ENCODE measurements at regions not wholly inside any gene's neighbourhood (a gene's known extent, or its start where the extent isn't known, plus 50 kb on each side); places are given as distances from the start of the nearest gene placed in this dataset.

GRCh38 chr5:68734781-68735180 is 359.0 kb upstream of the SLC30A5 start:
- Histone ChIP-seq H3K27ac (ENCODE audit: low read depth in 2 of 2, low read length in 1 of 2) (no peak overlapping the region), H3K4me2 (no peak overlapping the region), H4K20me1 (ENCODE audit: insufficient read depth) (no peaks in the 10 kb centered on the region), H3K9ac (no peak overlapping the region), H2AFZ (ENCODE audit: low read depth) (no peak overlapping the region), H3K4me3 (ENCODE audit: low read depth in 2 of 2, low read length in 1 of 2) (no peak overlapping the region), H3K9me3 (no peaks in the 10 kb centered on the region), H3K36me3 (replicated peaks in 1 of 2; ENCODE audit: control insufficient read depth in 1 of 2, insufficient read depth in 2 of 2, low read length in 1 of 2) (no peaks in the 10 kb centered on the region), H3K4me1 (ENCODE audit: control insufficient read depth in 1 of 2, insufficient read depth in 2 of 2, low read depth in 1 of 2, low read length in 1 of 2) (peaks cover 14 to 23% of the 10 kb centered on the region in 2 experiments; a peak in 3 of 4 replicates), H3F3A (replicated peaks; ENCODE audit: insufficient read depth) (no peaks in the 10 kb centered on the region), H3K79me2 (ENCODE audit: insufficient read depth) (no peaks in the 10 kb centered on the region), H3K9me2 (no peaks in the 10 kb centered on the region), H3K27me3 (ENCODE audit: insufficient read depth) (no peaks in the 10 kb centered on the region)
- POLR2A ChIA-PET: no interaction called here
- DNase-seq: no peak
- 72% methylated on average over 4 of the region's 4 CpGs for WGBS (ENCODE audit: low lambda C conversion rate)
- CTCF ChIA-PET: interaction anchor here (1.7 kb wide), 1 partner anchor 11 kb away, joined by 4 read pairs; no protein-coding TSS in a partner anchor
- TF ChIP-seq, protein P1, sequence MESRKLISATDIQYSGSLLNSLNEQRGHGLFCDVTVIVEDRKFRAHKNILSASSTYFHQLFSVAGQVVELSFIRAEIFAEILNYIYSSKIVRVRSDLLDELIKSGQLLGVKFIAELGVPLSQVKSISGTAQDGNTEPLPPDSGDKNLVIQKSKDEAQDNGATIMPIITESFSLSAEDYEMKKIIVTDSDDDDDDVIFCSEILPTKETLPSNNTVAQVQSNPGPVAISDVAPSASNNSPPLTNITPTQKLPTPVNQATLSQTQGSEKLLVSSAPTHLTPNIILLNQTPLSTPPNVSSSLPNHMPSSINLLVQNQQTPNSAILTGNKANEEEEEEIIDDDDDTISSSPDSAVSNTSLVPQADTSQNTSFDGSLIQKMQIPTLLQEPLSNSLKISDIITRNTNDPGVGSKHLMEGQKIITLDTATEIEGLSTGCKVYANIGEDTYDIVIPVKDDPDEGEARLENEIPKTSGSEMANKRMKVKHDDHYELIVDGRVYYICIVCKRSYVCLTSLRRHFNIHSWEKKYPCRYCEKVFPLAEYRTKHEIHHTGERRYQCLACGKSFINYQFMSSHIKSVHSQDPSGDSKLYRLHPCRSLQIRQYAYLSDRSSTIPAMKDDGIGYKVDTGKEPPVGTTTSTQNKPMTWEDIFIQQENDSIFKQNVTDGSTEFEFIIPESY (IDR thresholded peaks at IDR 0.05; ENCODE audit: borderline replicate concordance, low read depth): no peak
- TF ChIP-seq FOSL2 (IDR thresholded peaks at IDR 0.05; ENCODE audit: borderline replicate concordance, low read depth) (no peak), FOXM1 (IDR thresholded peaks at IDR 0.05; ENCODE audit: low read depth) (no peak), GATA2 (CRISPR knock-in tag; IDR thresholded peaks at IDR 0.05) (no peak), EZH2phosphoT487 (IDR thresholded peaks at IDR 0.05; ENCODE audit: borderline replicate concordance, low read depth) (no peak), USF2 (IDR thresholded peaks at IDR 0.05; ENCODE audit: borderline replicate concordance, low read depth, low read length) (no peak), IRF3 (IDR thresholded peaks at IDR 0.05; ENCODE audit: low read depth, low read length) (no peak), TAF1 (IDR thresholded peaks at IDR 0.05; ENCODE audit: borderline replicate concordance, low read depth, low read length) (no peak), GABPA (IDR thresholded peaks at IDR 0.05; ENCODE audit: low read depth) (no peak)
- TF ChIP-seq, protein P2, sequence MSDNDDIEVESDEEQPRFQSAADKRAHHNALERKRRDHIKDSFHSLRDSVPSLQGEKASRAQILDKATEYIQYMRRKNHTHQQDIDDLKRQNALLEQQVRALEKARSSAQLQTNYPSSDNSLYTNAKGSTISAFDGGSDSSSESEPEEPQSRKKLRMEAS (IDR thresholded peaks at IDR 0.05; ENCODE audit: low read depth): no peak

DNA sequence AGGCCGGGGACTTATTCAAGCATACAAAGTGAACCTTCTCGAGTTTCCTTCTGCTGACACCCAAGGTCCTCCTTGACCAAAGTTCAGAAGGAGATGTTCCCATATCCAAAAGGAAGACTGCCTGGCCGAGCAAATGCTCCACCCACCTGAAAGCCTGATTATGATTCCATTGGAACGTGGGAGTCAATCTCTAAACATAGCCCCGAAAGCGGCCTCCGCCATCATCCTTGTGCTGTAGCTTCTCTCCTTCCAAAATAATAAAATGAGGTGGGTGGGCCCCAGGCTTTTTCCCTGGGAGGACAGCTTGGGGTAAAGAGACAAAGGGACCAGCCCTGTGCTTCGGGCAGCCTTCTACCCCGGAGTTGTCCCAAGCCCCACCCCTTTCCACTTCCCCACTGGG is 355.6 kb upstream of the SLC30A5 start:
- ChIA-PET CTCF (no interaction called here), POLR2A (no interaction called here)
- H2AFZ ChIP-seq (ENCODE audit: low read depth): no peak overlapping the region
- TF ChIP-seq FOSL2 (IDR thresholded peaks at IDR 0.05; ENCODE audit: borderline replicate concordance, low read depth): no peak
- TF ChIP-seq YY1 (IDR thresholded peaks at IDR 0.05; ENCODE audit: low read depth): no peak
- TF ChIP-seq TAF1 (IDR thresholded peaks at IDR 0.05; ENCODE audit: borderline replicate concordance, low read depth, low read length): no peak
- TF ChIP-seq, protein P2 (IDR thresholded peaks at IDR 0.05; ENCODE audit: low read depth): no peak
- no peak for TF ChIP-seq RFX5 (IDR thresholded peaks at IDR 0.05; ENCODE audit: low read length)
- TF ChIP-seq USF2 (IDR thresholded peaks at IDR 0.05; ENCODE audit: borderline replicate concordance, low read depth, low read length): no peak
- TF ChIP-seq RXRA (IDR thresholded peaks at IDR 0.05; ENCODE audit: borderline replicate concordance, low read depth): no peak
- TF ChIP-seq ELF1 (IDR thresholded peaks at IDR 0.05): no peak
- TF ChIP-seq, protein P3, sequence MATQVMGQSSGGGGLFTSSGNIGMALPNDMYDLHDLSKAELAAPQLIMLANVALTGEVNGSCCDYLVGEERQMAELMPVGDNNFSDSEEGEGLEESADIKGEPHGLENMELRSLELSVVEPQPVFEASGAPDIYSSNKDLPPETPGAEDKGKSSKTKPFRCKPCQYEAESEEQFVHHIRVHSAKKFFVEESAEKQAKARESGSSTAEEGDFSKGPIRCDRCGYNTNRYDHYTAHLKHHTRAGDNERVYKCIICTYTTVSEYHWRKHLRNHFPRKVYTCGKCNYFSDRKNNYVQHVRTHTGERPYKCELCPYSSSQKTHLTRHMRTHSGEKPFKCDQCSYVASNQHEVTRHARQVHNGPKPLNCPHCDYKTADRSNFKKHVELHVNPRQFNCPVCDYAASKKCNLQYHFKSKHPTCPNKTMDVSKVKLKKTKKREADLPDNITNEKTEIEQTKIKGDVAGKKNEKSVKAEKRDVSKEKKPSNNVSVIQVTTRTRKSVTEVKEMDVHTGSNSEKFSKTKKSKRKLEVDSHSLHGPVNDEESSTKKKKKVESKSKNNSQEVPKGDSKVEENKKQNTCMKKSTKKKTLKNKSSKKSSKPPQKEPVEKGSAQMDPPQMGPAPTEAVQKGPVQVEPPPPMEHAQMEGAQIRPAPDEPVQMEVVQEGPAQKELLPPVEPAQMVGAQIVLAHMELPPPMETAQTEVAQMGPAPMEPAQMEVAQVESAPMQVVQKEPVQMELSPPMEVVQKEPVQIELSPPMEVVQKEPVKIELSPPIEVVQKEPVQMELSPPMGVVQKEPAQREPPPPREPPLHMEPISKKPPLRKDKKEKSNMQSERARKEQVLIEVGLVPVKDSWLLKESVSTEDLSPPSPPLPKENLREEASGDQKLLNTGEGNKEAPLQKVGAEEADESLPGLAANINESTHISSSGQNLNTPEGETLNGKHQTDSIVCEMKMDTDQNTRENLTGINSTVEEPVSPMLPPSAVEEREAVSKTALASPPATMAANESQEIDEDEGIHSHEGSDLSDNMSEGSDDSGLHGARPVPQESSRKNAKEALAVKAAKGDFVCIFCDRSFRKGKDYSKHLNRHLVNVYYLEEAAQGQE (IDR thresholded peaks at IDR 0.05; ENCODE audit: low read depth, low read length): no peak
- no peak for TF ChIP-seq USF1 (IDR thresholded peaks at IDR 0.05; ENCODE audit: borderline replicate concordance, low read depth)

More for the DNA sequence above, 355.6 kb upstream of the SLC30A5 start:
- H3K9me2 ChIP-seq: no peaks in the 10 kb centered on the region
- H3K9ac ChIP-seq: no peak overlapping the region
- no peak overlapping the region for H3K4me3 ChIP-seq (ENCODE audit: low read depth in 2 of 2, low read length in 1 of 2)
- peaks cover 0 to 9% of the 10 kb centered on the region in 2 experiments; a peak in 1 of 4 replicates for H3K4me1 ChIP-seq (ENCODE audit: control insufficient read depth in 1 of 2, insufficient read depth in 2 of 2, low read depth in 1 of 2, low read length in 1 of 2)
- 70% methylated on average over 7 of the region's 9 CpGs for WGBS (ENCODE audit: low lambda C conversion rate)
- DNase-seq: no peak
- no peaks in the 10 kb centered on the region for H3F3A ChIP-seq (replicated peaks; ENCODE audit: insufficient read depth)
- H3K79me2 ChIP-seq (ENCODE audit: insufficient read depth): no peaks in the 10 kb centered on the region
- no peak overlapping the region for H3K4me2 ChIP-seq
- H3K27me3 ChIP-seq (ENCODE audit: insufficient read depth): no peaks in the 10 kb centered on the region
- no peak overlapping the region for H3K27ac ChIP-seq (ENCODE audit: low read depth in 2 of 2, low read length in 1 of 2)
- H4K20me1 ChIP-seq (ENCODE audit: insufficient read depth): no peaks in the 10 kb centered on the region
- no peaks in the 10 kb centered on the region for H3K9me3 ChIP-seq
- no peaks in the 10 kb centered on the region for H3K36me3 ChIP-seq (replicated peaks in 1 of 2; ENCODE audit: control insufficient read depth in 1 of 2, insufficient read depth in 2 of 2, low read length in 1 of 2)
